ENCODE measurements at regions not wholly inside any gene's neighbourhood (a gene's known extent, or its start where the extent isn't known, plus 50 kb on each side); places are given as distances from the start of the nearest gene placed in this dataset.
"Not testable (repeated sequence)": the region's sequence is repeated elsewhere in the genome, so short reads cannot be mapped to it uniquely, and the experiment has no call there.

- no peak for DNase-seq (ENCODE audit: low read depth in 4 of 4, low spot score in 3 of 4)
Observed at GRCh38 chr5:112472614-112473013, 53.5 kb upstream of the EPB41L4A start.

- DNase-seq (ENCODE audit: low read depth in 4 of 4, low spot score in 3 of 4) = no peak
Observed at GRCh38 chr5:112473989-112474388, 54.9 kb upstream of the EPB41L4A start.

- DNase-seq (ENCODE audit: low read depth in 4 of 4, low spot score in 3 of 4) = no peak
Observed at GRCh38 chr5:112475747-112476365, 56.8 kb upstream of the EPB41L4A start.

- no peak for DNase-seq (ENCODE audit: low read depth in 4 of 4, low spot score in 3 of 4)
Observed at GRCh38 chr5:112479418-112479817, 60.3 kb upstream of the EPB41L4A start.

DNA sequence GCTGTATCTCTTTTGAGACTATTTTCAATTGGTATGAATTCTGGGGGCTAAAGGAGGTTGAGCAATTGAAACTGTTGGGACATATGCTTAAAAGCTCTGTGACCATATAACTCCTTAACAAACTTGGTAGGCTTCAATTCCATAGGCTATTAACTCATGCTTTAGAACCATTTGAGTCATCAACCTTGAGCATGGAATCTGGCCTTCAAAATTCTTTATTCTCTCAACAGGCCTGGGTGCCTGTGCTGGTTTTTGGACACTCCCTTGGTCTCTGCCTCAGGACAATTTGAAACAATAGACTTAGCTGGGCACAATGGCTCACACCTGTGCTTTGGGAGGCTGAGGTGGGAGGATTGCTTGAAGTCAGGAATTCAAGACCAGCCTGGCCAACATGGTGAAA, 61.4 kb upstream of the EPB41L4A start:
- DNase-seq (ENCODE audit: low read depth in 4 of 4, low spot score in 3 of 4) = no peak

- no peak for DNase-seq (ENCODE audit: low read depth in 4 of 4, low spot score in 3 of 4)
Observed at GRCh38 chr5:112483704-112484103, 64.6 kb upstream of the EPB41L4A start.

DNA sequence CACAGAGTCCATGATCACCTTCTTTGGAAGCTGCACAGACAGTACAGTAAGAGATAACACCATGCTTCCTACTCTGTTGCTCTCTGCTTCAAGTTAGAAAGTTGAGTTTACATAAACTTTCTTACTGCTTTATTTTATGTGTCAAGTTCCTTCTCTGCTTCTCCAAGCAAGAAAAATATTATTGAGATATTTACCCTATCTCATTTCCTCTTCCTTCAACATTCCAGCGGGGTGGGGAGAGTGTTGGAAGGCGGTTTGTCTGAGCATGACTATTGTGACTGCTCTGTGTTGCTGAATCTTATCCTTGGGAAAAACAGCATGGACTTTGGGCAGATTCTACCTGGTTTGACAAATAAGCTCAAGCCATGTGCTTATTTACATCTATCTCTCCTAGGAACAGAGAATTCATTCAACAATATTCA, 66.9 kb upstream of the EPB41L4A start:
- no peak for DNase-seq (ENCODE audit: low read depth in 4 of 4, low spot score in 3 of 4)

GRCh38 chr5:112491257-112491656, 72.2 kb upstream of the EPB41L4A start:
- DNase-seq (ENCODE audit: low read depth in 4 of 4, low spot score in 3 of 4) = no peak

DNA sequence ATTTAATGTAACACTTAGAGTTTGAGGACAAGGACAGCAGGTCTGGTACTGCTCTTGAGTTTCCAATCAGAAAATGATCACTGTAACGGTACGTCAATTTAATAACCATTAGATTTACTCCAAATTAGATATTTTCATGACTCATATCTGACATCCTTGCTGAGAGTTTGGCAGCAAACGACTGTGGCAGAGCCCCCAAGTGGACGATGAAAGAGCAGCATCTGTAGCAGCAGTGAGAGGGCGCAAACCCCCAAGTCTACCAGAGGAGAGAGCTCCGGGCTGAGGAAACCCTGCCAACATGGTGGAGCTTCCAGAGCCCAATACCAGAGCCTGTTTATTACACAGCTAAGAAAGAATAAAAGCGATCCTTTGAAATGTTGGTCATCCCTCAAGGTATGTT, 73.2 kb upstream of the EPB41L4A start:
- peak in 1 of 4 donors; percentile 22 for DNase-seq (ENCODE audit: low read depth in 4 of 4, low spot score in 3 of 4)

- DNase-seq (ENCODE audit: low read depth in 4 of 4, low spot score in 3 of 4) = not testable (repeated sequence)
Observed at GRCh38 chr5:112503749-112504501, 84.8 kb upstream of the EPB41L4A start.

DNA sequence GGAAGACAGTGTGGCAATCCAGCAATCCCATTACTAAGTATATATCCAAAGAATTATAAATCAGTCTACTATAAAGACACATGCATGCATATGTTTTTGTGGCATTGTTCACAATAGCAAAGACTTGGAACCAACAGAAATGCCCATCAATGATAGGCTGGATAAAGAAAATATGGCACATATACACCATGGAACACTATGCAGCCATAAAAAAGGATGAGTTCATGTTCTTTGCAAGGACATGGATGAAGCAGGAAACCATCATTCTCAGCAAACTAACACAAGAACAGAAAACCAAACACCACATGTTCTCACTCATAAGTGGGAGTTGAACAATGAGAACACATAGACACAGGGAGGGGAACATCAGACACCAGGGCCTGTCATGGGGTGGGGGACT, 90.0 kb upstream of the EPB41L4A start:
- DNase-seq (ENCODE audit: low read depth in 4 of 4, low spot score in 3 of 4) = not testable (repeated sequence)

DNA sequence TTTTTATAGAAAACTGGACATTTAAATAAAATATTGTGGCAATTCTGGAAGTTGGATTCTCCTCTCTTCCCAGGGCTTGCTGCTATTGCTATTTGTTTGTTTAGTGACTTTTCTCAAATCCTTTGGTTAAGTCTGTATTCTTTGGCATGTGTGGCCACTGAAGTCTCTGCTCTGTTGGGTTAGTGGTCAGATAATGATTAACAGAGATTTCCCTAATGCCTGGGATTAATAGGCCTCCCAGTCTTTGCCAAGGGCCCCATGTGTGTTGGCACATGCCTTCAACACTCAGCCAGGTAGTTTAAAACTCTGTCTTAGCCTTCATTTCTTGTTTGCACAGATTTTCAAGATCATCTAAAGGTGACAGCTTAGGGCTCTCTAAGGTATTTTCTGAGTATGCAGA, 92.8 kb upstream of the EPB41L4A start:
- DNase-seq (ENCODE audit: low read depth in 4 of 4, low spot score in 3 of 4) = no peak

DNA sequence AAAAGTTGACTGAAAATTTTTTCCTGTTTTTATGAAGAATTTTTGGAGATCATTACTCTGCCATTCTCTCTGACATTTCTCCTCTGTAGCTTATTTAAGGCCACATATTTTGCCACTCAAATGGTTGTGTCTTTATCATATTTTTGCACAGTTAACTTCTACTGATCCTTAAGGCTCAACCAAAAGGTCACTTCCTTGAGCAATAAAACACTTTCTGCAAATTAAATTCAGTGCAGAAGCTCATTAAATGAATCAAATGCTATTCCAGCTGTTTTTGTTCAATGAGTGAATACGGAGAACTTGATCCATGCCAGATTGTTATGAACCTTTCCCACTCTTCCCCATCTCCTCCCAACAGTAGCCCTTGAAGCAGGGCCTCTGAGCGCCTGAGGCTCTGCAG, 93.8 kb upstream of the EPB41L4A start:
- DNase-seq (ENCODE audit: low read depth in 4 of 4, low spot score in 3 of 4) = peak; percentile 18 to 67 (median 52)

DNA sequence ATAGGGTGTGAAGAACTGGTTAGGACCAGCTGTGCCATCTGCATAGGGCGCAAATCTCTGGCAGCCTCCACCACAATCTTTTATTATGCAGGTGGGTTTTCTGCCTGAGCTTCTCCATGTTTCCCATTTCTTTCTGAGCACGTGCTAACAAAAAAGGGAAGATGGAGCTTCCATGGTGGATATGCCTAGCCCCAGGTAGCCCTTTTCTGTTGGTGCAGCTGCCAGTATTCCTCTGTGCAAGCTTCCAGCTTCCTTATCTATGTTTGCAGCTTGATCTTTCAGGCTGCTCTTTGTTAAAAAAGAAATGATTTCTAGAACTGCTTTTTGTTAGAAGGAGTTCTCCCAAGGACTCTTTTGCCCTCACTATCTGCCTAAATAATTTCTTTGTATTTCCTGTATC, 95.0 kb upstream of the EPB41L4A start:
- no peak for DNase-seq (ENCODE audit: low read depth in 4 of 4, low spot score in 3 of 4)

GRCh38 chr5:112520474-112520873, 101.4 kb upstream of the EPB41L4A start:
- not testable (repeated sequence) for DNase-seq (ENCODE audit: low read depth in 4 of 4, low spot score in 3 of 4)

DNA sequence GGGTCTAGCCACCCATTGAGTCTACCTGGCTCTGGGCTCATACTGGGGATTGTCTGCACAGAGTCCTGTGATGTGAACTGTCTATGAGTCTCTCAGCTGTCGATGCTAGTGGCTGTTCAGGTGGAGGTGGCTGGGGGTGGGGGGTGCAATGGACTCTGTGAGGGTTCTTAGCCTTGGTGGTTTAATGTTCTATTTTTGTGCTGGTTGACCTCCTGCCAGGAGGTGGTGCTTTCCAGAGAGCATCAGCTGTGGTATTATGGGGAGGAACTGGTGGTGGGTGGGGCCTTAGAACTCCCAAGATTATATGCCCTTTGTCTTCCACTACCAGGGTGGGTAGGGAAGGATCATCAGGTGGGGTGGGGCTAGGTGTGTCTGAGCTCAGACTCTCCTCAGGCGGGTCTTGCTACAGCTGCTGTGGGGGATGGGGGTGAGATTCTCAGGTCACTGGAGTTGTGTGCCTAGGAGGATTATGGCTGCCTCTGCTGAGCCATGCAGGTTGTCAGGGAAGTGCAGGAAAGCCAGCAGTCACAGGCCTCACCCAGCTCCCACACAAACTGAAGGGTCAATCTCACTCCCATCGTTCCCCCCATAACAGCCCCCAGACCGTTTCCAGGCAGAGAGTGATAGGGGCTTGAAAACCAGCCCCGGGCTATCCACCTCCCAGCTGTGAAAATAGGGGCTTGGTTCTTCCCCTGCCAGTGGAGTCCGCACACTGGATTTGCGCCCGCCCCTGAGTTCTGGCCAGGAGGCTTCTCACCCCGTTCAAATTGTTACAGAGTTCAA, 104.0 kb upstream of the EPB41L4A start:
- DNase-seq (ENCODE audit: low read depth in 4 of 4, low spot score in 3 of 4) = not testable (repeated sequence)

GRCh38 chr5:112523674-112524263, 104.7 kb upstream of the EPB41L4A start:
- not testable (repeated sequence) for DNase-seq (ENCODE audit: low read depth in 4 of 4, low spot score in 3 of 4)

GRCh38 chr5:112525217-112525616, 106.1 kb upstream of the EPB41L4A start:
- DNase-seq (ENCODE audit: low read depth in 4 of 4, low spot score in 3 of 4) = no peak

DNA sequence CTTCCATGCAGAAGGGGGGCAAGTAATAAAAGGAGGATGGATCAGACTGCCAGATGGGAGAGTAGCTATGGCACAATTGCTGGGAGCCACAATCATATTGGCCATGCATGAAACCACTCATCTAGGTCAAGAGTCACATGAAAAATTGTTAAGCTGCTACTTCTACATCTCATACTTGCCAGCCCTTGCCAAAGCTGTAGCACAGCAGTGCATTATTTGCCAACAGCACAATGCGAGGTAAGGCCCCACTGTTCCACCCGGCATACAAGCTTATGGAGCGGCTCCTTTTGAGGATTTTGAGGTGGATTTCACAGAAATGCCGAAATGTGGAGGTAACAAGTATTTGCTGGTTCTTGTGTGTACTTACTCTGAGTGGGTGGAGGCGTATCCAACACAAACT, 109.9 kb upstream of the EPB41L4A start:
- DNase-seq (ENCODE audit: low read depth in 4 of 4, low spot score in 3 of 4) = no peak

DNA sequence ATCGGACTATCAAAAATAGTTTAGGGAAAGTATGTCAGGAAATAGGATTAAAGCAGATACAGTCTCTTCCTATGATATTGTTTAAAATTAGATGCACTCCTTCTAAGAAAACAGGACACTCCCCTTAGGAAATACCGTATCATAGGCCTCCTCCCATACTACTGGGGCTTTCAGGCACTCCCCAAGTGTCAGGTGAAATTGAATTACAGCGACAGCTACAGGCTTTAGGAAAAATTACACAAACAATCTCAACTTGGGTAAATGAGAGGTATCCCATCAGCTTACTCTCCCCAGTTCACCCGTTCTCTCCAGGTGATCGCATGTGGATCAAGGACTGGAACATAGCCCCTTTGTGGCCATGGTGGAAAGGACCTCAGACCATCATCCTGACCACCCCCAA, 110.4 kb upstream of the EPB41L4A start:
- no peak for DNase-seq (ENCODE audit: low read depth in 4 of 4, low spot score in 3 of 4)

Measured in right renal pelvis (tissue), 4 donors.